ENCODE measurements at regions not wholly inside any gene's neighbourhood (a gene's known extent, or its start where the extent isn't known, plus 50 kb on each side); places are given as distances from the start of the nearest gene placed in this dataset.

DNA sequence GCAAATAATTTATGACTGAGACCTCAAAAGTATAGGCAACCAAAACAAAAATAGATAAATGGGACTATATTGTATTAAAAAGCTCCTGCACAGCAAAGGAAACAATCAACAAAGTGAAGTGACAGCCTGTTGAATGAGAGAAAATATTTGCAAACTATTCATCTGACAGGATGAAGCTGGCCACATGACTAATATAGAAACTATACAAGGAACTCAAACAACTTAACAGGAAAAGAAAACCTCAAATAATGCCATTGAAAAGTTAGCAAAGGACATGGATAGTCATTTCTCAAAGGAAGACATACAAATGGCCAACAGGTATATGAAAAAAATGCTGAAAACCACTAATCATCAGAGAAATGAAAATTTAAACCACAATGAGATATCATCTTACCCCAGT is 245.1 kb downstream of the STK31 start:
- no peak for DNase-seq (ENCODE audit: low read depth in 6 of 9, low spot score in 9 of 9)
- Histone ChIP-seq H3K4me3 (ENCODE audit: low read length in 2 of 2) (no peak overlapping the region), H3K27me3 (ENCODE audit: control insufficient read depth in 2 of 2, insufficient read depth in 1 of 2, low read length in 1 of 2) (no peaks in the 10 kb centered on the region), H3K36me3 (ENCODE audit: control insufficient read depth in 2 of 2, insufficient read depth in 2 of 2, low read length in 1 of 2) (no peaks in the 10 kb centered on the region), H3K4me1 (ENCODE audit: control insufficient read depth in 2 of 2, insufficient read depth in 2 of 2, low read length in 2 of 2) (no peaks in the 10 kb centered on the region), H3K27ac (ENCODE audit: low read depth in 1 of 2, low read length in 1 of 2) (no peak overlapping the region), H3K9me3 (ENCODE audit: control insufficient read depth in 2 of 2, insufficient read depth in 1 of 2, low read length in 1 of 2) (no peaks in the 10 kb centered on the region)

- no peaks in the 10 kb centered on the region for H3K9me3 ChIP-seq (ENCODE audit: control insufficient read depth in 2 of 2, insufficient read depth in 1 of 2, low read length in 1 of 2)
- 88% methylated on average over 4 of the region's 4 CpGs for WGBS
- no peak overlapping the region for H3K27ac ChIP-seq (ENCODE audit: low read depth in 1 of 2, low read length in 1 of 2)
- no peak overlapping the region for H3K4me3 ChIP-seq (ENCODE audit: low read length in 2 of 2)
- no peaks in the 10 kb centered on the region for H3K27me3 ChIP-seq (ENCODE audit: control insufficient read depth in 2 of 2, insufficient read depth in 1 of 2, low read length in 1 of 2)
- no peaks in the 10 kb centered on the region for H3K36me3 ChIP-seq (ENCODE audit: control insufficient read depth in 2 of 2, insufficient read depth in 2 of 2, low read length in 1 of 2)
- no peak for DNase-seq (ENCODE audit: low read depth in 6 of 9, low spot score in 9 of 9)
- H3K4me1 ChIP-seq (ENCODE audit: control insufficient read depth in 2 of 2, insufficient read depth in 2 of 2, low read length in 2 of 2): no peaks in the 10 kb centered on the region
These were observed 245.7 kb downstream of the STK31 start for GRCh38 chr7:23955600-23956149.

DNA sequence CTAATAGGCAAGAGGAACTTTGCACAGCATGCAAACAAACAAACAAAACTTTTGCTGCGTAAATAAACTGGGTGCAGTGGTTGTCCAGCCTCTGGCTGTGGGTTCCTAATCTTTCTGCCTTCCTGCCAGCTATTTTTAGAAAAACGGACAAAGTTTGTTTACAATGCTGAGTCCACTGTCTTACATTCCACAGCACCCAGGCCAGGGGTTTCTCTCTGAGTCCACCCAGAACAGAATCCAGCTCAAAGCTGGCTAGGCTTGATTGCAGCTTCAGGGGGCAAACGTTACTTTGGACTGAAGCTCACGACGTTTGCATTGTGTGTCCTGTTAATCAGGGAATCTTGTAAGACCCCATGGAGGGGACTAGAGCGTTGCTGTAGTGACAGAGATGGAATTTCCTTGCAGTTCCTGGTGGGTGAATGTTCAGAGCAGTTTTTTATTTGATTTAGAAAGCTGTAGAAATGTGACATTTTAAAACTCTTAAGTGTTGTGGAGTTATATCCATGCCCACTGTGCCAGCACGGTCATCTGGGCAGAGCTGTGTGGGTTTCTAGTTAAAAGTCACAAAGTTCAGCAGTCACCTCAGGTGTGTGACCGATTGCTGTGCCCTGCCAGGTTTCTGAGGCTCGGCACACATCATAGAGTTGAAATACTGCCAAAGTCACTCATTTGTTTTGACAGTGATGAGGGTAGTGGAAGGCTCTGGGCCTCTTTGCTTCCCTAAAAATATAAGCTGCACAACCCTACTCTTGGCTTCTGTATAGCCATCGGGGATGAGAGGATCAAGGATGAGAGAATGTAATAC is 247.0 kb downstream of the STK31 start:
- DNase-seq (ENCODE audit: low read depth in 6 of 9, low spot score in 9 of 9): no peak
- H3K27me3 ChIP-seq (ENCODE audit: control insufficient read depth in 2 of 2, insufficient read depth in 1 of 2, low read length in 1 of 2): no peaks in the 10 kb centered on the region
- no peak overlapping the region for H3K27ac ChIP-seq (ENCODE audit: low read depth in 1 of 2, low read length in 1 of 2)
- no peaks in the 10 kb centered on the region for H3K9me3 ChIP-seq (ENCODE audit: control insufficient read depth in 2 of 2, insufficient read depth in 1 of 2, low read length in 1 of 2)
- H3K4me1 ChIP-seq (ENCODE audit: control insufficient read depth in 2 of 2, insufficient read depth in 2 of 2, low read length in 2 of 2): no peaks in the 10 kb centered on the region
- WGBS: 76% methylated on average over 10 of the region's 10 CpGs
- H3K36me3 ChIP-seq (ENCODE audit: control insufficient read depth in 2 of 2, insufficient read depth in 2 of 2, low read length in 1 of 2): no peaks in the 10 kb centered on the region
- no peak overlapping the region for H3K4me3 ChIP-seq (ENCODE audit: low read length in 2 of 2)

DNA sequence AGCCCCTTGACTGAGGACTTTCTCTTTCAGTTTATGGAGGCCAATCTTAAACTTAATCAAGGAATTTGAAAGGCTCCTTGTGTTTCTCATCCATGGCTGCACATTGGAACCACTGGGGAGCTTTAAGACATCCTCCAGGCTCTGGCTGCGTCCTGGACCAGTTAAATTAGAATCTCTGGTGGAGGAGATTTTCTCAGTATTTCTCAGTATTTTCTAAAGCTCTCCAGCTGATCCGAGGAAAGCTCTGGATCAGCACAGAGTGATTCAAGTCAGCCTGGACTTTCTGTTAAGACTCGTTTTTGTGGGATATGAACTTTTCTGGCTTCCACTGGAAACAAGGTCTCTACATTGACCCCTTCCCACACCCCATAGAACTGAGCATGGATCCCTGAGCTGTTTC is 249.8 kb downstream of the STK31 start:
- Histone ChIP-seq H3K27me3 (ENCODE audit: control insufficient read depth in 2 of 2, insufficient read depth in 1 of 2, low read length in 1 of 2) (no peaks in the 10 kb centered on the region), H3K4me1 (ENCODE audit: control insufficient read depth in 2 of 2, insufficient read depth in 2 of 2, low read length in 2 of 2) (no peaks in the 10 kb centered on the region), H3K4me3 (ENCODE audit: low read length in 2 of 2) (no peak overlapping the region), H3K36me3 (ENCODE audit: control insufficient read depth in 2 of 2, insufficient read depth in 2 of 2, low read length in 1 of 2) (no peaks in the 10 kb centered on the region), H3K9me3 (ENCODE audit: control insufficient read depth in 2 of 2, insufficient read depth in 1 of 2, low read length in 1 of 2) (no peaks in the 10 kb centered on the region), H3K27ac (ENCODE audit: low read depth in 1 of 2, low read length in 1 of 2) (no peak overlapping the region)
- no peak for DNase-seq (ENCODE audit: low read depth in 6 of 9, low spot score in 9 of 9)
- 84% methylated on average over 3 of the region's 3 CpGs for WGBS

GRCh38 chr7:23960361-23960760 is 250.3 kb downstream of the STK31 start:
- Histone ChIP-seq H3K4me1 (ENCODE audit: control insufficient read depth in 2 of 2, insufficient read depth in 2 of 2, low read length in 2 of 2) (no peaks in the 10 kb centered on the region), H3K4me3 (ENCODE audit: low read length in 2 of 2) (no peak overlapping the region), H3K36me3 (ENCODE audit: control insufficient read depth in 2 of 2, insufficient read depth in 2 of 2, low read length in 1 of 2) (no peaks in the 10 kb centered on the region), H3K9me3 (ENCODE audit: control insufficient read depth in 2 of 2, insufficient read depth in 1 of 2, low read length in 1 of 2) (no peaks in the 10 kb centered on the region), H3K27me3 (ENCODE audit: control insufficient read depth in 2 of 2, insufficient read depth in 1 of 2, low read length in 1 of 2) (no peaks in the 10 kb centered on the region), H3K27ac (ENCODE audit: low read depth in 1 of 2, low read length in 1 of 2) (no peak overlapping the region)
- WGBS: 73% methylated on average over 2 of the region's 2 CpGs
- no peak for DNase-seq (ENCODE audit: low read depth in 6 of 9, low spot score in 9 of 9)

DNA sequence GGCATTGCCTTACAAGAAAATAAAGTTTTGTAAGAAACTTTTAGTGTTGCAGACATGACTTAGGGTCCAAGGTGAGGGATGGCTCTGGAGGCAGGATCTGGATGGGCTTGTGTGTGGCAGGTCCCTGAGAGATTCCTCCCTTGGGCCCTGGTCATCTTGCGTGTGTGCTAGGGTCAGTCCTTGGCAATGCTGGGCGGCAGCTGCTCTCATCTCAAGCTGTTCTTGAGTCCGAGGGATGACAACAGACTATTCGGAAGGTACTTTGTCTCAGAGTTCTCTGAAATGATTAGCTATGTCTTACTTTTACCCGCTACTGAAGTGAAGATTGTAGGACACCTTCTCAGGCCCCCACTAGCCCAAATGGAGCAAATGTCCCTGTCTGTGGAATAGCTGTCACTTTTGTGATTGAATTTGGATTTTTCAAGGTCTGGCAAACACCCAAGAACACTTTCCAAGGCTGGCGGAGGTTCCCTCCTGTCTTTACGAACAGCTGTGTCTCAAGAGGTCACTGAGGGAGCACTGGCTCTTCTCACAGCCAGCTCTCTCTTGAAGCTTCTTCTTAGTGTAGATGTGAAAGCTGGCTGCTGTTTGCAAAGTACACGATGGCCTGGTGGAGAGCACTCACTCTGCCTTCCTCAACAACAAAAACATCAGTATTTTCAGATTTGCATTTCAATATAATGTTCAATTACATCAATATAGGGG is 253.6 kb downstream of the STK31 start:
- Histone ChIP-seq H3K4me1 (ENCODE audit: control insufficient read depth in 2 of 2, insufficient read depth in 2 of 2, low read length in 2 of 2) (no peaks in the 10 kb centered on the region), H3K27me3 (ENCODE audit: control insufficient read depth in 2 of 2, insufficient read depth in 1 of 2, low read length in 1 of 2) (no peaks in the 10 kb centered on the region), H3K27ac (ENCODE audit: low read depth in 1 of 2, low read length in 1 of 2) (no peak overlapping the region), H3K4me3 (ENCODE audit: low read length in 2 of 2) (no peak overlapping the region), H3K9me3 (ENCODE audit: control insufficient read depth in 2 of 2, insufficient read depth in 1 of 2, low read length in 1 of 2) (no peaks in the 10 kb centered on the region), H3K36me3 (ENCODE audit: control insufficient read depth in 2 of 2, insufficient read depth in 2 of 2, low read length in 1 of 2) (no peaks in the 10 kb centered on the region)
- WGBS: 91% methylated on average over 8 of the region's 8 CpGs
- no peak for DNase-seq (ENCODE audit: low read depth in 6 of 9, low spot score in 9 of 9)

DNA sequence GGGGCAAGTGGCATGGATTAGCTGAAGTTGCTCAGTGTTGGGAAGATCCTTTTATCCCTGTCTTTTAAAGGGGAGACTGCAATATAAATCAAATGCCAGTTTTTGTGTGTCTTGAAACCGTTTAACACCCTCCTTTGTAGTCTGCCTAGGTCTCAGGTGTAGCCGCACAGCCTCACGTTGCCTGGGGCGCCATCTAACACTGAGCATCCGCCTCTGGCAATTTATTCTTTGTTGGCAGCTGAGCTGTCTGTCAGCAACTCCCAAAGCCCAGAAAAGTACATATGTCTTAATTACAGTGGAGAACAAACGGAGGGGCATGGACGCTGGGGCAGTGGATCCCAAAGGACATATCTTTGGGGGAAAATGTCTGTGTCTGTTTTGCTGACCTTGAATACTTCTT is 254.7 kb downstream of the STK31 start:
- Histone ChIP-seq H3K36me3 (ENCODE audit: control insufficient read depth in 2 of 2, insufficient read depth in 2 of 2, low read length in 1 of 2) (no peaks in the 10 kb centered on the region), H3K4me3 (ENCODE audit: low read length in 2 of 2) (no peak overlapping the region), H3K27me3 (ENCODE audit: control insufficient read depth in 2 of 2, insufficient read depth in 1 of 2, low read length in 1 of 2) (no peaks in the 10 kb centered on the region), H3K9me3 (ENCODE audit: control insufficient read depth in 2 of 2, insufficient read depth in 1 of 2, low read length in 1 of 2) (no peaks in the 10 kb centered on the region), H3K4me1 (ENCODE audit: control insufficient read depth in 2 of 2, insufficient read depth in 2 of 2, low read length in 2 of 2) (no peaks in the 10 kb centered on the region), H3K27ac (ENCODE audit: low read depth in 1 of 2, low read length in 1 of 2) (no peak overlapping the region)
- WGBS: 91% methylated on average over 7 of the region's 7 CpGs
- DNase-seq (ENCODE audit: low read depth in 6 of 9, low spot score in 9 of 9): no peak

DNA sequence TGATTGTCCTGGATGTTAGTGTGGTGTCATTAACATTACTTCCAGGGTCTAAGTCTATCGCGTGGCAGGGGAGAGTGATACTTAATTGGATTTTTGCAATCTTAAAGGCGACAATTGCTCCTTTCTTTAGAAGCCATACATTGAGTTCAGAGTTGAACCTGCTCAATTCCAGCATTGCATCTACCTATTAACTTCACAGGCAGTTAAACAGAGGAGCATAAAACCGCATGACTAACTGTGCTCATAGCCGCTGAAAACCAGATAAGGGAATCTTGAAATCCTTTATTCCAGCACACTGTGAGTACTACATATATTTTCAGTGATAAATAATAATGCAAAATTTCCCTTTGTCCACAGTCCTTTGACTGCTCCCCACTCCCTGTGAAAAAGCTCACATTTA is 255.3 kb downstream of the STK31 start:
- no peak for DNase-seq (ENCODE audit: low read depth in 6 of 9, low spot score in 9 of 9)
- Histone ChIP-seq H3K36me3 (ENCODE audit: control insufficient read depth in 2 of 2, insufficient read depth in 2 of 2, low read length in 1 of 2) (no peaks in the 10 kb centered on the region), H3K27ac (ENCODE audit: low read depth in 1 of 2, low read length in 1 of 2) (no peak overlapping the region), H3K9me3 (ENCODE audit: control insufficient read depth in 2 of 2, insufficient read depth in 1 of 2, low read length in 1 of 2) (no peaks in the 10 kb centered on the region), H3K4me3 (ENCODE audit: low read length in 2 of 2) (no peak overlapping the region), H3K27me3 (ENCODE audit: control insufficient read depth in 2 of 2, insufficient read depth in 1 of 2, low read length in 1 of 2) (no peaks in the 10 kb centered on the region), H3K4me1 (ENCODE audit: control insufficient read depth in 2 of 2, insufficient read depth in 2 of 2, low read length in 2 of 2) (no peaks in the 10 kb centered on the region)
- WGBS: 96% methylated on average over 5 of the region's 5 CpGs

GRCh38 chr7:23966941-23967340 is 256.9 kb downstream of the STK31 start:
- Histone ChIP-seq H3K4me3 (ENCODE audit: low read length in 2 of 2) (no peak overlapping the region), H3K4me1 (ENCODE audit: control insufficient read depth in 2 of 2, insufficient read depth in 2 of 2, low read length in 2 of 2) (no peaks in the 10 kb centered on the region), H3K27me3 (ENCODE audit: control insufficient read depth in 2 of 2, insufficient read depth in 1 of 2, low read length in 1 of 2) (no peaks in the 10 kb centered on the region), H3K9me3 (ENCODE audit: control insufficient read depth in 2 of 2, insufficient read depth in 1 of 2, low read length in 1 of 2) (no peaks in the 10 kb centered on the region), H3K27ac (ENCODE audit: low read depth in 1 of 2, low read length in 1 of 2) (no peak overlapping the region), H3K36me3 (ENCODE audit: control insufficient read depth in 2 of 2, insufficient read depth in 2 of 2, low read length in 1 of 2) (no peaks in the 10 kb centered on the region)
- DNase-seq (ENCODE audit: low read depth in 6 of 9, low spot score in 9 of 9): no peak
